Gastroesophageal sphincter (tissue), 4 donors: ENCODE measurements at regions not wholly inside any gene's neighbourhood (a gene's known extent, or its start where the extent isn't known, plus 50 kb on each side); places are given as distances from the start of the nearest gene placed in this dataset.

Experiments
- ATAC-seq: fragments of 150-250 bp; one replicate; pipeline ENCODE4 v1.9.1; 2016; ENCODE audit warnings: mild to moderate bottlenecking, moderate library complexity
- H3K27ac ChIP-seq, 4 donors: fragments of 200-600 bp; sonication (generic) in 3 of 4; 1 replicate in 3 of 4; 2 replicates in 1 of 4; pipeline ENCODE4 v1.5.1; 2016 to 2019
- H3K27me3 ChIP-seq: fragments of 200-600 bp; sonication (generic); one replicate; pipeline ENCODE4 v1.5.1; 2019
- H3K36me3 ChIP-seq, 2 donors: fragments of 200-600 bp; sonication (generic); one replicate each; pipeline ENCODE4 v1.5.1; 2019; ENCODE audit warnings: control low read depth in 1 of 2
- H3K4me1 ChIP-seq, 3 donors: fragments of 200-600 bp; sonication (generic); 1 replicate in 2 of 3; 2 replicates in 1 of 3; pipeline ENCODE4 v1.5.1; 2016 to 2019; ENCODE audit warnings: control low read depth in 2 of 3
- H3K4me3 ChIP-seq, 2 donors: fragments of 200-600 bp; sonication (generic); one replicate each; pipeline ENCODE4 v1.5.1; 2019; ENCODE audit warnings: mild to moderate bottlenecking in 1 of 2, moderate library complexity in 1 of 2
- H3K9me3 ChIP-seq, 3 donors: fragments of 200-600 bp; sonication (generic); one replicate each; pipeline ENCODE4 v1.5.1; 2017 to 2019; ENCODE audit warnings: control low read depth in 2 of 3
- CTCF ChIP-seq, 4 experiments: fragments of 200-600 bp in 2 of 4; fragments of 450-650 bp in 2 of 4; sonication (generic) in 1 of 4; IDR thresholded peaks; one replicate each; pipeline ENCODE4 v1.5.1; 2017 to 2019; ENCODE audit warnings: antibody characterized with exemption in 4 of 4, mild to moderate bottlenecking in 2 of 4, moderate library complexity in 2 of 4
- EP300 ChIP-seq: sonication (generic); formaldehyde crosslinking; IDR thresholded peaks from one replicate; pipeline ENCODE4 v1.6.1; 2017; ENCODE audit warnings: antibody characterized with exemption, mild to moderate bottlenecking
- POLR2A ChIP-seq, 2 donors: fragments of 450-650 bp; IDR thresholded peaks; one replicate each; pipeline ENCODE4 v1.6.1; 2017; ENCODE audit warnings: antibody characterized with exemption in 2 of 2, mild to moderate bottlenecking in 2 of 2, moderate library complexity in 1 of 2
- POLR2AphosphoS5 ChIP-seq: sonication (generic); formaldehyde crosslinking; IDR thresholded peaks from one replicate; pipeline ENCODE4 v1.6.1; 2017; ENCODE audit warnings: antibody characterized with exemption
- WGBS, 2 donors: methylation state at CpG; one replicate each; pipeline ENCODE4 v1.1.5; 2018; ENCODE audit warnings: low coverage in 1 of 2; 5-methylcytosine and 5-hydroxymethylcytosine counted together

- H3K36me3 ChIP-seq, result no peaks in the 10 kb centered on the region
- TF ChIP-seq POLR2AphosphoS5 (no peak), EP300 (no peak), CTCF (IDR thresholded peaks at IDR 0.05) (no peak), POLR2A (IDR thresholded peaks at IDR 0.05) (no peak)
- H3K27me3 ChIP-seq, result peaks cover 32% of the 10 kb centered on the region
- H3K9me3 ChIP-seq, result no peaks in the 10 kb centered on the region
- H3K4me3 ChIP-seq, result no peak overlapping the region
- peaks cover 0 to 4% (median 0%) of the 10 kb centered on the region in 3 donors for H3K4me1 ChIP-seq
- H3K27ac ChIP-seq, result no peak overlapping the region
- no peak for ATAC-seq
- 69 to 88% methylated on average over 4 to 8 of the region's 13 CpGs for whole genome bisulfite sequencing, 2 donors
Observed at GRCh38 chr10:123560301-123561140, 105.6 kb upstream of the GPR26 start.

DNA sequence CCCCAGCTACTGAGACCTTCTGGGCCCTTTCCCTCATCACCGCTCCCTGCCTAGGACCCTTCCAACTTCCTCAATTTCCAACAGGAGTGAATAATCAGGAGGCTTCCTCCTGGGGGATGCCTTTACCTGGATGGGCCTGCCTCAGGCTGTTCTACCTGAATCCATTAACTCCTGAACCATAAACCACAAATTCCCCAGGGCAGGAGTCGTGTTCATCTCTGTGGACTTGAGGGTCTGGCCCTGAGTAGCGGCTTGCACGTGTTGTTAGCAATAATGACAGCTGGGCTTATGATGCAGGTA, 105.1 kb upstream of the GPR26 start:
- H3K4me1 ChIP-seq, result peaks cover 0 to 4% (median 0%) of the 10 kb centered on the region in 3 donors
- TF ChIP-seq POLR2AphosphoS5 (no peak), CTCF (IDR thresholded peaks at IDR 0.05) (no peak), EP300 (no peak), POLR2A (IDR thresholded peaks at IDR 0.05) (no peak)
- no peaks in the 10 kb centered on the region for H3K36me3 ChIP-seq
- ATAC-seq, result no peak
- H3K27me3 ChIP-seq, result peaks cover 32% of the 10 kb centered on the region
- no peak overlapping the region for H3K27ac ChIP-seq
- no peaks in the 10 kb centered on the region for H3K9me3 ChIP-seq
- no peak overlapping the region for H3K4me3 ChIP-seq
- 64 to 100% methylated on average over 1 to 2 of the region's 4 CpGs for WGBS, 2 donors

DNA sequence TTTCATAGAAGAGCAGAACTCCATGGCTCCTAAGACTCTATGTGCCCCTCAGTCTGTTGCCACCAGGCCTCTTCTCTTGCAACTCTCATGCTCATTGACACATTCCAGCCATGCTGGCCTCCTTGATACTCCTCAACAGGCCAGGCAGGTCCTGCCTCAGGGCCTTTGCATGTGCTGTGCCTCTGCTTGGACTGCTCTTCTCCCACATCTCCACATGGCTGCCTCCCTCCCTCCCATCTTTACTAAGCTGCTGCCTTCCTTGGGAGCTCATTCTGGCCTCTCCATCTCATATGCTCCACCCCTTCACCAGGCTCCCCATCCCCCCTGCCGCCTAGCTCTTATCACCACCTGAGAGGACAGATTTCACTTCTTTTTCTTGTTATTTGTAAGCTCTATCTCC, 103.8 kb upstream of the GPR26 start:
- H3K36me3 ChIP-seq, result no peaks in the 10 kb centered on the region
- no peak overlapping the region for H3K27ac ChIP-seq
- peaks cover 0 to 4% (median 0%) of the 10 kb centered on the region in 3 donors for H3K4me1 ChIP-seq
- WGBS, 2 donors, result 67% methylated on average over 1 of the region's 1 CpG; no CpG with 5 or more reads in 1 of the 2 donors
- H3K27me3 ChIP-seq, result peaks cover 30% of the 10 kb centered on the region
- TF ChIP-seq CTCF (IDR thresholded peaks at IDR 0.05) (no peak), POLR2A (IDR thresholded peaks at IDR 0.05) (no peak), POLR2AphosphoS5 (no peak), EP300 (no peak)
- no peak overlapping the region for H3K4me3 ChIP-seq
- ATAC-seq, result no peak
- H3K9me3 ChIP-seq, result no peaks in the 10 kb centered on the region

GRCh38 chr10:123562811-123563580, 103.2 kb upstream of the GPR26 start:
- TF ChIP-seq CTCF (IDR thresholded peaks at IDR 0.05), result no peak
- no peak for TF ChIP-seq POLR2A (IDR thresholded peaks at IDR 0.05)
- no peak for TF ChIP-seq EP300
- no peak for TF ChIP-seq POLR2AphosphoS5
- peaks cover 0 to 4% (median 0%) of the 10 kb centered on the region in 3 donors for H3K4me1 ChIP-seq
- no peak for ATAC-seq

DNA sequence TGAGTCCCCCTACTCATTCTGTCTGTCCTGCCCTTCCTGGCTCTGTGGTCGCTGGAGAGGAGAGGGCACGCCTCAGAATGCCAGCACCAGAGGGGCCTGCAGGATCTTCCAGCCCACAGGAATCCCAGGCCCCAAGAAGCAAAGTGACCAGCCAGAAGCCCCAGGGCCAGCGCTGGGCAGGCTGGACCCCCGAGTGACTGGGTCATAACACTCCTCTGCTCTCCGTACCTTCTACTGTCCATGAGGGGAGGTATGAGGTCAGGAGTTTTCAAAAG, 102.6 kb upstream of the GPR26 start:
- no peak for ATAC-seq
- peaks cover 40% of the 10 kb centered on the region for H3K27me3 ChIP-seq
- H3K36me3 ChIP-seq, result no peaks in the 10 kb centered on the region
- no peak overlapping the region for H3K27ac ChIP-seq
- WGBS, 2 donors, result 79 to 80% methylated on average over 1 to 2 of the region's 5 CpGs
- no peaks in the 10 kb centered on the region for H3K9me3 ChIP-seq
- TF ChIP-seq POLR2AphosphoS5 (no peak), CTCF (IDR thresholded peaks at IDR 0.05) (no peak), EP300 (no peak), POLR2A (IDR thresholded peaks at IDR 0.05) (no peak)
- no peak overlapping the region for H3K4me3 ChIP-seq
- H3K4me1 ChIP-seq, result peaks cover 0 to 4% (median 0%) of the 10 kb centered on the region in 3 donors

More at GRCh38 chr10:123562811-123563580, 103.2 kb upstream of the GPR26 start:
- Histone ChIP-seq H3K27me3 (peaks cover 35% of the 10 kb centered on the region), H3K27ac (no peak overlapping the region), H3K36me3 (no peaks in the 10 kb centered on the region), H3K4me3 (no peak overlapping the region), H3K9me3 (no peaks in the 10 kb centered on the region)
- WGBS, 2 donors, result 69 to 100% methylated on average over 2 to 4 of the region's 8 CpGs
